AG09319 (cell line): ENCODE measurements at regions not wholly inside any gene's neighbourhood (a gene's known extent, or its start where the extent isn't known, plus 50 kb on each side); places are given as distances from the start of the nearest gene placed in this dataset.
A peak's percentile ranks its signal among the peaks of the same experiment; 100 is the strongest.

Source experiments
- DNase-seq: peaks from one replicate; pipeline ENCODE4 v3.0.0-alpha.2; 2010; ENCODE audit warnings: low read depth; ENCODE audit errors: extremely low read depth
- TF ChIP-seq, protein P1 (sequence below): IDR thresholded peaks from 2 replicates; pipeline ENCODE4 v1.5.1; 2011; ENCODE audit warnings: low read depth, mild to moderate bottlenecking, inconsistent platforms, low read length, moderate library complexity

DNA sequence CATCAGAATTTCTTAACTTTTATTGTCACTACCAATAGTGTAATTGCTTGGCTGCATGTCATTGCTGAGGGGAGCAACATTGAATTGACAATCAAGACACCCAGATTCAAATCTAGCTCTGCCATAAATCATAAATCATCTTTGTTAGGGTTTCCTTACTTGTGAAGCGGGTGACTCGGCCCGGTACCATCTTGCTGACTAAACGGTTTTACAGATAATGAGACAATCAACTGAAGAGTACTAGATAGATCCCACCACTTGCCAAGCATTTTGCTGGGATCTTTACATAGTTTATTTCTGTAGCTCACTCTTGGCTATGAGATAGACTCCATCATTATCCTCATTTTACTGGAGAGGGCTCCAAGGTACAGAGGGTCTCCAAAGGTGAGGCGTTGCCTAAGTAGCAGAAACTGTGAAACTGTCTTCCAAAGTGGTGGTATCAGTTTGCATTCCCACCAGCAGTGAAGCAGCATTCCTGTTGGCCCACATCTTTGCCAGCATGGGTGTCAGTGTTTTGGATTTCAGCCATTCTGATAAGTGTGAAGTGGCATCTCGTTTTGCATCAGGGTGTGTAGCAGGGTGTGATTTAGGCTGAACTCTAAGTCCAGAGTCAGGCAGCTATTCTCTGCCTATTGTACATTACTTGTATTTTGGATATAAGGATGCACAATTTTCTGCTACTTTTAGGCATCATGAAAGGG, 168.7 kb upstream of the BMPER start:
- TF ChIP-seq, protein P1, sequence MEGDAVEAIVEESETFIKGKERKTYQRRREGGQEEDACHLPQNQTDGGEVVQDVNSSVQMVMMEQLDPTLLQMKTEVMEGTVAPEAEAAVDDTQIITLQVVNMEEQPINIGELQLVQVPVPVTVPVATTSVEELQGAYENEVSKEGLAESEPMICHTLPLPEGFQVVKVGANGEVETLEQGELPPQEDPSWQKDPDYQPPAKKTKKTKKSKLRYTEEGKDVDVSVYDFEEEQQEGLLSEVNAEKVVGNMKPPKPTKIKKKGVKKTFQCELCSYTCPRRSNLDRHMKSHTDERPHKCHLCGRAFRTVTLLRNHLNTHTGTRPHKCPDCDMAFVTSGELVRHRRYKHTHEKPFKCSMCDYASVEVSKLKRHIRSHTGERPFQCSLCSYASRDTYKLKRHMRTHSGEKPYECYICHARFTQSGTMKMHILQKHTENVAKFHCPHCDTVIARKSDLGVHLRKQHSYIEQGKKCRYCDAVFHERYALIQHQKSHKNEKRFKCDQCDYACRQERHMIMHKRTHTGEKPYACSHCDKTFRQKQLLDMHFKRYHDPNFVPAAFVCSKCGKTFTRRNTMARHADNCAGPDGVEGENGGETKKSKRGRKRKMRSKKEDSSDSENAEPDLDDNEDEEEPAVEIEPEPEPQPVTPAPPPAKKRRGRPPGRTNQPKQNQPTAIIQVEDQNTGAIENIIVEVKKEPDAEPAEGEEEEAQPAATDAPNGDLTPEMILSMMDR: no peak
- no peak for DNase-seq

DNA sequence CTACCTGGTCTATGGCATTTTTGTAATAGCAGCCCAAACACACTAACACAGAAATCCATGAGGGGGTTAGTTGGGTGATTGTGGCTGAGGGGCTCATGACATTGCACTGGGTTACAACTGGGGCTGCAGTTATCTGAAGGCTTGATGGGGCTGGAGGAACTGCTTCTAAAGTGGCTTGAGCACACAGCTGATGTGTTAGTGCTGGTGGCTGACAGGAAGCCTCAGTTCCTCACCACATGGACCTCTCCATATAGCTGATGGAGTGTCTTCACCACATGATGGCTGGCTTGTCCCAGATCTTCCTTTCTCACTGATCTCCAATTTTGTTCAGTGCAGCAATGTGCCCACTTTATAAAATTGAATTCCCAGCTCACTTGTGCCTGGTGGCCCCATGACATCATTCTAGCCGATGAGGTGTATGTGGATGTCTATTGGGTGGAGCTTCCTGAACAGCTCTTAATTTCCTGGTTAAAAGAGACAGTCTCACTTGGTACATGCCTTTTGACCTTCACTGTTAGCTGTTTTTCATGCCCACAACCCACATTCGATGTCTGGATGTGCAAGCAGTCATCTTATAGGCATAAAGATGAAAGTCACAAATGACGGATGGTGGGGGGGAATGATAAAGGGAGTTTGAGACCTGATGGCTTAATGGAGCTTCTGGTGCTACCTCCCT, 166.9 kb upstream of the BMPER start:
- TF ChIP-seq, protein P1: no peak

DNA sequence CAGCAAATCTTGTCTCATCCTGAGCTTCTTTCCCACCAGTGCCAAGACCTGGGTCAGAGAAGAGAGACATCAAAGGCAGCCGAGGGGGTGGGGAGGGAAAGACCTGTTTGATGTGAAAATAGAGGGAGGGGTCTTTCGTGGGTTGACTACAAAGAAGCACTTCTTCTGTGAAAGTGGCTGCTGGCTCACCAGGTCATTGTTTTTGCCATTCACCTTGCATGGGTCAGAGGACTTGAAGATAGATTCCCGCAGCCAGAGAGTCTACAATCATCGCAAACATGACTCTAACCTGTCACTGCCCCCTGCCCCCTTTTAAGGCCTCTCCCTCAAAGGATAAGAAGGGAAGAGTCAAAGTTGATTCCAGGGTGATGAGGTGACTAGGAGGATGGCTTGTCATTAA, 166.1 kb upstream of the BMPER start:
- DNase-seq: no peak
- TF ChIP-seq, protein P1: no peak

More for the DNA sequence above, 166.9 kb upstream of the BMPER start:
- no peak for DNase-seq

DNA sequence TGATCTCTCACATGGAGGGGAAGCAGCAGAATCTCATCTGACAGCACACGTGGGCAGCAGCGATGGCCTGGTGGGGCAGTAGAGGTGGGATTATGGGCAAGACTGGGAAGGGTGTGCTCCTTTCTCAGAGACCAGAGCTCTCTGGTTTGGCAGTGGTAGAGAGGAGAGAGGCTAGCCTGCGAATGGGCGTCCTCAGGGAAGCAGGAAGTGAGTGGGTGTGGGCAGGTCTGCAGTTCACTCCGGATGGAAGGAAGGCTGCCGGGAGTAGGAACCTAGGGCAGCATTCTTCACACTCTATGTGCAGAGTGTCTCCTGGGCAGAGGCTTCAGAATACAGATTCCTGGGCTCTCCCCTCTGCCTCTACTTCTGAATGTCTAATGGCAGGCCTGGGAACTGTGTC, 162.8 kb upstream of the BMPER start:
- DNase-seq: no peak
- TF ChIP-seq, protein P1: no peak

DNA sequence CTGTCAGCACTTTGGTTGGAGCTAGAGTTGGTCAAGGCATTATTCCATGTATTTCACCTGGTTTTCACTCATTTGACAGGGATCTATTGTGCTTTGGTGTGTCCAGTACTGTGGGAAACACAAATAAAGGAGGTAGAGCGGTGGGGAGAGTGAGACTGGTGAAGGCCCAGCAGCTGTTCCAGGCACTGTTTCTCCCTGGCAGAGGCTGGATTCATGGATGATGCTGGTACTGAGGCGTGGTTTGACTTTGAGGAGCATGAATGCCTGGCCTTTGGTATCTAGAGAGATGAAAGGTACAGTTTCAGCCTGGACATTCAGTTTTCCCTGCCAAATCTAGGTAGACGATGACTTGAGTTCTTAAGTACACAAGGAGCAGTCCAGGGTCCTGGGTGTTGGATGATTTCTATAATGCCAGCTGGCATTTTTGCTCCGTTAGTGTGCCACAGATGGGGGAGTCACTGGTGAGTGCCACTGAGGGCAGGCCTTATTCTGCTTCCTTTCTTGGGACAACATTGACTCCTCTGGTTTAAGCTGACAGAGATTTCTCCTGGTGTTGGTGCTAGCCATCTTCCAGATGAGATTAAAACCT, 162.2 kb upstream of the BMPER start:
- no peak for DNase-seq
- TF ChIP-seq, protein P1: no peak

DNA sequence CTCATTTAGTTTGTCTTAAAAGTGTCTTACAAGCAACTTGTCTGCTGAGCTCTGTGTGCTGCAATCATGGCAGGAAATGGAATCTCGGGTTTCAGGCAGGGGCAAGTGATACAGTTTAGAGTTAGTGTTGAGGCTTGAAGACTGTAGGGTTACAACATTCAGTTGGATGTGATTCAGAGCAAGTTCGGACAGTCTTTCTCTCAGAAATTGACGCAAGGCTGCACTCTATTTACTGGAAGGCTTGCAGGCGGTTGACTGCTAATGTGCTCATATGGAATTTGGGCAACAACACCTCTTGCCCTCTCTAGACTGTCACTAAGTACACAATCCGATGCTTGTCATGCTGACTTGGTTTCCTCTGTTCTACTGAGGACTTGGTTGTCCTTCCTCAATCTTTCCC, 161.7 kb upstream of the BMPER start:
- TF ChIP-seq, protein P1: no peak
- peak; percentile 89 for DNase-seq
